NCI-H2107 treated with DMSO at 0.1 percent for 48 hours (cell line): ENCODE measurements at regions not wholly inside any gene's neighbourhood (a gene's known extent, or its start where the extent isn't known, plus 50 kb on each side); places are given as distances from the start of the nearest gene placed in this dataset.
"Not testable (repeated sequence)": the region's sequence is repeated elsewhere in the genome, so short reads cannot be mapped to it uniquely, and the experiment has no call there.

Source experiments
- DNase-seq: peaks from one replicate; lab custom pipeline; 2025; ENCODE audit not compliant: unreplicated experiment; lab: John Stamatoyannopoulos, UW

DNA sequence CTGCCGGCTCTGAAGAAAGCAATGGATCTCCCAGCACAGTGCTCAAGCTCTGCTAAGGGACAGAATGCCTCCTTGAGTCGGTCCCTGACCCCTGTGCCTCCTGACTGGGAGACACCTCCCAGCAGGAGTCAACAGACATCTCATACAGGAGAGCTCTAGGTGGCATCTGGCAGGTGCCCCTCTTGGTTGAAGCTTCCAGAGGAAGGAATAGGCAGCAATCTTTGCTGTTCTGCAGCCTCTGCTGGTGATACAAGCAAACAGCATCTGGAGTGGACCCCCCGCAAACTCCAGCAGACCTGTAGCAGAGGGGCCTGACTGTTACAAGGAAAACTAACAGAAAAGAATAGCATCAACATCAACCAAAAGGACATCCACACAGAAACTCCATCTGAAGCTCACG lies 123.9 kb upstream of the GCFC2 start:
- not testable (repeated sequence) for DNase-seq

DNA sequence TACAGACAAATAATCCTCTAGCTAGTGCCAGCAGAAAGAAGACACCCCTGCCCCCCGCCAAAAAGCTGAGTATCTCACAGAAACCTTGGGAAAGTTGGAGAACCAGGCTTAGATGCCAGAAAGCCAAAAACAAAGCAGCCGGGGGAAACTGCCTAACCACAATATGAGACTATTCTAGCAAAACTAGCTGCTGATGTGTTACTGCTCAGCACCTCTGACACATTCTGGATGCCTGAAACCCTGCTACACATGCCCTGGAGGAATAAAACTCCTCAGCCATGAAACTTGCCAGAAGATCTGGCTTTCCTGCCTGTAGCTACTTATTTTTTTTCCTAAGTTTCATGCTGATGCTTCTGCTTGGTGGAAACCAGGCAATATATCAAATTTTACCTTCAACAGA lies 122.7 kb upstream of the GCFC2 start:
- DNase-seq = no peak

DNA sequence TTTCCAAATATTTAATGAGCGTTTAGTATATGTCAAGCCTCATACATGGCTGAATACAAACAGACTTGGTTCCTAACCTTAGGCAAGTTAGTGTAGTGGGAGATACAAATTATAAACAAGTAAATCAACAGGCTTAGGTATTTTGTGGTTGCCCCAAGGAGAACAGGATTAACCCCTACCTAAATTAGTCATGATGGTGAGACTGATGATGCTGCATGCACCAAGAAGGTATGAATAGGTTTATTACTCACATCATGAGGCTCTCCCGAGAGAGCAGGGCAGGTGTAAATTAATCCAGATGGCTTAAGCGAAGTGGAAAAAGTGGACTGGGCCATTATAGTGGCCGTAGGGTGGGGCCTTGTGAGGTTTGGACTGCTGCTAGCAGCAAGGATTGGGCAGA lies 118.1 kb upstream of the GCFC2 start:
- no peak for DNase-seq

- DNase-seq = not testable (repeated sequence)
These were observed 112.8 kb upstream of the GCFC2 start for GRCh38 chr2:75823515-75823914.

- no peak for DNase-seq
These were observed 111.6 kb upstream of the GCFC2 start for GRCh38 chr2:75822336-75822735.

DNA sequence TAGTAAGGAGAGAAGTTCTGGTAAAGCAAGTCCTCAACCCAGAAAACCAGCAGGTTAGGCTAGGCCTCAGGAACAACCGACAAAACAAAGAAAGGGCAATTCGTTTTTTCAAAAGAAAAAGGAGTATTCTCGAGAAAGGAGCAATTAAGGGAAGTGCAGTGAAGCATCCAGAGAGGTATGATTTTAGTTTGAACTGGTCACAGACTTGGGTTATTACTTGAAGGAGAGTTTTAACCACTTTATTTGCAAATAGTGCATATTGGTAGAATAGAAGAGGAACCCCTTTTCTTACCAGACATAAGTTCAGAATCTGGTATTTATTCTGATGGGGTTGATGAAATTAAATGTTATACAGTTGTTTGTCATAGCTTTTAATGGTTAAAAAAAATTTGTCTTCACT lies 110.0 kb upstream of the GCFC2 start:
- no peak for DNase-seq

DNA sequence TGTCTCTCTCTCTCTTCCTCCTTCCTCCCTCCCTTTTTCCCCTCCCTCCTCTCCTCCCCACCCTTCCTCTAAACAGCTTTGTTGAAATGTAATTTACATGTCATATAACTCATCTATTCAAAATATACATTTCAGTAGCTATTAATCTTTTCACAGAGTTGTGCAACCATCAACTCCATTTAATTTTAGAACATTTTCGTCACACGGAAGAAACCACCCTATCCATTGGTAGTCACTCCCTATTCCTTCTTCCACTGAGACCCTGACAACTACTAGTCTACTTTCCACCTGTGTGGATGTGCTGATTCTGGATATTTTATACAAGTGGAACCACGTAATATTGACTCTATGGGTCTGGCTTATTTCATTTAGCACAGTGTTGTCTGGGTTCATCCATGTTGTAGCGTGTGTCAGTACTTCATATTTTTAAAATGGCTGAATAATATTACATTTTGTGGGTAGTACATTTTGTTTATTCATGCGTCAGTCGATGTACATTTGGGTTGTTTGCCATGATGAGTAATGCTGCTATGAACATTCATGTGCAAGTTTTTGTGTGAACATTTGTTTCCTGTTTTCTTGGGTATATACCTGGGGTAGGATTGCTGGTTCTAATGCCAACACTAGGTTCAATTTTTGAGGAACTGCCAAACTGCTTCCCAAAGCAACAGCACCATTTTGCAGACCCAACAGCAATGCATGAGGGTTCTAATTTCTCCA lies 100.1 kb upstream of the GCFC2 start:
- DNase-seq = no peak

DNA sequence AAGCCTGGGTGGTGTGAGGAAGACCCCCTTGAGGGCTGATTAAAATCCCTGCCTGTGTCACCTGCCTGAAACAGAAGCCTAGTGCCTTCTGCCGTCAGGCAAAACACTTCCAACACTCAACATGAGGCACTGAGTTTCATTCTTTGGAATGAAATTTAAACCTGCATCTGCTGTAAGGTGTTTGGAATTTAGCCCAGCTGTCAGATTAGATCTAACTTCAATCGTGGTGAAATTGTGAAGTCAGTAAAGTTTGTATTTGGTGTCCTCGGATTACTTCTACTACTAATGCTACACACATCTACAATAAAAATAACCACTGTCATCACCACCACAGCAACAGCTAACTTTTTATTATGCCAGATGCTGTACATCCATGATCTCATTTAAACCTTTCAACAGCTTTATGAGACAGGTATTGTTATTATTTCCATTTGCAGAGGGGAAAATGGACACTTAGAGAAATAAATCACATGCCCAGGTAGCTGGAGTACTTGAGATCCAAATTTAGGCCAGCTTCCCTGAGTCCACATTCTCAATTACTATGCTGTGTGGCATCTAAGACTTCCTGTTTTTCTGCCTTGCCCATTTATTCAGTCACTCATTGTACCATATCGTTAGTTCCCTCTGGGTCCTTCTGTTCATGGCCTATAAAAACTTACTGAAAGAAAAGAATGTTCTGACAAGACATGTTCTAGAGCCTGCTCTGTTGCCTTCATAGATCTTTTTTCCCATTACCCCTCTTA lies 98.2 kb upstream of the GCFC2 start:
- no peak for DNase-seq

DNA sequence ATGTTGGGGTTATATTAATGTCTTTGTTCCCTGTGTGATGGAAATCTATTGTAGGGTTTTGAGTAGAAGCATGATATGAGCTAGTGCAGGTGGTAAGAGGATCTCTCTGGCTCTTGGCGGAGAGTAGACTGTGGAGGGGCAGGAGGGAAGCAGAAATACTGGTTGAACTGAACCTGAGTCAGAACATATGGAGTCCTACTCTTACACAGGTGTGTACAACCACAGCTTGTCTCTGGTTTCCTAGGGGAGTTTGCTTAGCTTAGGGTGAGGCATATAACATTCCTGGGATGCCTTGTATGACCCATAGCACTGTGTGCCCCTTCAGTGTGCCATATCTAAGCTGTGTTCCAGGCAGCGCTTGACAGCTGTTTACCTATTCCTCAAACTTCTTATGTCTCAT lies 97.3 kb upstream of the GCFC2 start:
- DNase-seq = no peak

DNA sequence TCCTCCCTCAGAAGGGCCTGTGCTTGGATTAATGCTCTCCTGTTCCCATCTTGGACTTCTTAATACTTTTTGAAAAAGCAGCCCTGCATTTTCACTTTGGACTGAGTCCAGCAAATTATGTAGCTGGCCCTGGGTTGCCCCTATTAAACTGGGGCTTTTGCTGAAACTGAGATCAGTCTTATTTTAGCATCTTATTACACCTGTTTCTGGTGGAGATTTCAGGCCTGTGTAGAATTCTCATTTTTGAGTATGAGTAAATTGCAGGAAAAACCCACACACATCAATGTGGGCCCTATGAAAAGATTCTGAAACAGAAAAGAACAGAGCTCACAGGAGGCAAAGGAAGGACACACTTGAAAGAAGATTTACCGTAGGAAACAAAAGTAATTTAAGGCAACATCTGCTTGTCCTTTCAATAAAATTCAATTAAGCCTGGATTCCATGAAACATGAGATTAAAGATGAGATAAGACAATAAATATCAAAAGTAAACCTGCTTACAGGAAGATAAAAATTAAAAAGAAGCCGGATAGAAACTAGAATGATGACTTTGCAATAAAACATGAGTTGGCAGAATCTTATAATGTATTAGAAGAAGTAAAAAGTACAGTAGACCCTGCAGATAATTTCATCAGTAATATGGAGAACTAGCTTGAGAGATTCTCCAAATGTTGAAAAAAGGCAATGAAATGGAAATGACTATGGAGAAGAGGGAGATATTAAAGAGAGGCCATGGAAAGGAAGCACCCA lies 90.7 kb upstream of the GCFC2 start:
- no peak for DNase-seq

DNA sequence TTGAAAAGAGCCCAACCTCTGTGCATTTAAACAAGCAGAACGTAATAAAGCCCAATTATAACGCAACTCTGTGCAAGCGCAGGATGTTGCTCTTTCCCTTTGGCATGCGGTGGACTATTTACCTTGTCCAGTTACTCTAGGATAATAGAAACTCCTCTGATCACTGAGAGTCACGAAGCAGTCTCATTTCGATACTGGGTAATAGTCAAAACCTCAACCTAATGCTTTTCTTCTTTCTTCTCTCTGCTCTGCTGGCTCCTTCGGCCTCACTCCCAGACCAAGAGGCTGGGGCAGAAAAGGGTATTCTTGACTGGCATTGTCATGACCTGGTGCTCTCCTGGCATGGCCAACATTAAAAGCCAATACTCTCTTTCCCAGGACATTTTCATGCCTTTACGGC lies 89.7 kb upstream of the GCFC2 start:
- no peak for DNase-seq

- DNase-seq = no peak
These were observed 89.1 kb upstream of the GCFC2 start for GRCh38 chr2:75799859-75800258.

- DNase-seq = no peak
These were observed 87.9 kb upstream of the GCFC2 start for GRCh38 chr2:75798569-75798968.

DNA sequence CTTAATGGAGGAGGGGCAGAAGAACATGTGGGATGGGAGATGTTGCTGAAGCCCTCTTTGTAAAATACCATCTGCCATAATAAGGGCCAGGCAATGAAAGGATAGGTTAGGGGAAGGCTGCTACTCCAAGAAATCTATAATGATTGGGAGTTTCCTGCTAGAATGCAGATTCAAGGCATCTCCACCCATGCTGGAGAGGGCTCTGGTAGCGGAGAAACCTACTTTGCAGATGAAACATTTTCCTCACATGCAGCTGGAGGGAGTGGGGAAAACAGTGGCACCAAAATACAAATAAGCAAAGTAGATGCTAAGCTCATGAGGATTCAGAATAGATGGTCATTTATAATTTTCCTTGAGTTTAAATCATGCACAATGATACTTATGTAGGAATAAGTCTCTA lies 82.3 kb upstream of the GCFC2 start:
- no peak for DNase-seq

- DNase-seq = no peak
These were observed 81.4 kb upstream of the GCFC2 start for GRCh38 chr2:75792146-75792545.

- DNase-seq = no peak
These were observed 80.2 kb upstream of the GCFC2 start for GRCh38 chr2:75790814-75791467.

DNA sequence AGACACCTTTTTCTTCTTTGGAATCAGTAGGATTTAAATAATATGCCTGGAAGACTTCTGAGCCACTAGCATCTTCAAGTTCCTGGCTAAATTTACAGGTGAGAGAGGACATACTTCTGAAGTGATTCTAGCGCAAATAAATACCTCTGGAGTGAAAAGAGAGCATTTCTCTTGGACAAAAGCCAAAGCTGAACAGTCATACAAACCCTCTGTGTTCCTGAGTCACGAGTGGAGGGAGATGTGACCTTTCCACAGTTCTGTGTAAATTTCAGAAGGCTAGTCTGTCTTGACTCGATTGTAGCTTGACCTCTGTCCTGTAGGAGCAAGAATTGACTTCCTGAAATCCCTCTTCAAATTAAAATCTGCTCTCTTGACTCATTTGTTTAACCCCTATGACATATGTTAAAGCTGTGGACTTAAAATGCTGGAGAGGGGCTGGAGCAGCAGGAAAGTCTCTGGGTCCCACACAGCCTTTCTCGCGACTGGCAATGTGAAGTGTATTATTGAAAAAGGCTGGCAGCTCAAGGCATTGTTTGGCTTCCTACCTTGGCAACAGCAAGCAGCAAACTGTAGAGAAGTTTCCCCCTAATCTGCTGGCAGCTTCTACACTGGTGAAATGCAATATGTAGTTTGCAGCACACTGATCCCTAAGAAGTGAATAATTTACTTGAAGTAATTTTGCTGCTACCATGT lies 79.6 kb upstream of the GCFC2 start:
- no peak for DNase-seq

GRCh38 chr2:75788902-75789301 lies 78.2 kb upstream of the GCFC2 start:
- DNase-seq = no peak

DNA sequence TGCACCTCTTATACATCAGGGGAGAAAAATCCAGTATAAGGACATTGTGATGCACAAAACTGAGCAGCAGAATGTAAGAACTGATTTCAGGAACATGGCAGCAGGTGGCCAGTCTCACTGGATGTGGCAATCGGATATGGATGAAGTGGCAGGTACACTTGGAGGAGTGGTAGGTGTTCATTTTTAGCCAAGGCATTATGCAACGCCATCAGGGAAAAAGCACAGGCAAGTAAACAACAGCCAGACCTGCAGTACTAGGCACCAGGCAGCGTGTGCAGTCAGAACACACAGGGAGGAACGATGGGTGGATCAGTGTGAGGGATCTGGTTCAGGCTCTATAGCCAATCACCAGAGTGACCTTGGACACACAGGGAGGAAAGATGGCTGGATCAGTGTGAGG lies 77.4 kb upstream of the GCFC2 start:
- peak; percentile 17 for DNase-seq

DNA sequence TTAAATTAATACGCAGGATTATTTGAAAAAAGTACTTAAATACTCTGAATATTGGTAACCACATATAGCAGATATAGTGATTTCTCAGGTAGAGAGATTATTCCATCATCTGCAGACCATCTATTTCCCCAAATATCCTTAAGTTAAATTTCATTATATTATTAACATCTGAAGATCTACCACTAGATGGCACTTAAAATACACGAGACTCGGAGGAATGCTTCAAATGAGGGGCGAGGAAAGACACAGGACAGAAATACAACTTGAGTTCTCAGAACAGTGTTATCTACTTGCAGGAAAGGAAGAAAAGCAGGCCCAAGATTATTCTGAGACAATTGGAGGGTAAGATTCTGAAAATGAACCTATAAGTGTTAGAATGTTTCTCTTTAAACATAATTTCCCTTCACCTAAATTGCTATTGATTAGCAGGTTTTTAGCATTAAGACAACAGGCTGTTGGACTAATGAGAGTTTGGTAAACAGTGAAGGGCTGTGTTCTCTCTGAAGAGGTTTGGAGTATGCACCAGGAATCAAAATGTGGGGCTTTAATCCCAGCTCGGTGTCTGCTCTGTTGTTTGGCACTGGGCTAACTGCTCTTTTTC lies 76.9 kb upstream of the GCFC2 start:
- DNase-seq = peak; percentile 26
